HEK293T (cell line): ENCODE measurements at regions not wholly inside any gene's neighbourhood (a gene's known extent, or its start where the extent isn't known, plus 50 kb on each side); places are given as distances from the start of the nearest gene placed in this dataset.

ENCODE experiments used
- CTCF ChIA-PET: fragments of 350-600 bp; formaldehyde crosslinking; extraction: SDS; loops from one replicate; lab custom pipeline; 2021; ENCODE audit warnings: antibody characterized with exemption, inconsistent platforms; lab: Yijun Ruan, JAX
- POLR2A ChIA-PET: fragments of 350-600 bp; formaldehyde crosslinking; extraction: SDS; loops from one replicate; lab custom pipeline; 2020; ENCODE audit warnings: antibody characterized with exemption, inconsistent platforms; lab: Yijun Ruan, JAX
- DNase-seq: peaks from one replicate; pipeline ENCODE4 v3.0.0; 2012; ENCODE audit warnings: mixed read lengths; ENCODE audit errors: extremely low spot score
- ARNT ChIP-seq: fragments of 450-650 bp; IDR thresholded peaks from 2 replicates; pipeline ENCODE4 v1.6.1; 2017; ENCODE audit warnings: mild to moderate bottlenecking
- BHLHE40 ChIP-seq: fragments of 450-650 bp; IDR thresholded peaks from 2 replicates; pipeline ENCODE4 v1.6.1; 2016; ENCODE audit warnings: mild to moderate bottlenecking, moderate library complexity, borderline replicate concordance
- CTBP1 ChIP-seq: fragments of 450-650 bp; IDR thresholded peaks from 2 replicates; pipeline ENCODE4 v1.6.1; 2016; ENCODE audit warnings: borderline replicate concordance
- ELF4 ChIP-seq: fragments of 450-650 bp; IDR thresholded peaks from 2 replicates; pipeline ENCODE4 v1.6.1; 2017; ENCODE audit warnings: antibody characterized with exemption
- FOXA1 ChIP-seq: fragments of 450-650 bp; IDR thresholded peaks from 2 replicates; pipeline ENCODE4 v1.6.1; 2016; ENCODE audit warnings: mild to moderate bottlenecking
- FOXK2 ChIP-seq: fragments of 450-650 bp; IDR thresholded peaks from 2 replicates; pipeline ENCODE4 v1.6.1; 2016; ENCODE audit warnings: mild to moderate bottlenecking
- FOXM1 ChIP-seq: fragments of 450-650 bp; IDR thresholded peaks from 2 replicates; pipeline ENCODE4 v1.6.1; 2017; ENCODE audit warnings: mild to moderate bottlenecking, borderline replicate concordance
- HDGF ChIP-seq: fragments of 450-650 bp; IDR thresholded peaks from 2 replicates; pipeline ENCODE4 v1.6.1; 2017; ENCODE audit warnings: antibody characterized with exemption, borderline replicate concordance
- L3MBTL2 ChIP-seq: fragments of 450-650 bp; conservative IDR thresholded peaks from 2 replicates; pipeline ENCODE4 v1.6.1; 2016; ENCODE audit warnings: mild to moderate bottlenecking
- LEF1 ChIP-seq: fragments of 450-650 bp; IDR thresholded peaks from 2 replicates; pipeline ENCODE4 v1.6.1; 2017; ENCODE audit warnings: mild to moderate bottlenecking, borderline replicate concordance
- NFRKB ChIP-seq: fragments of 450-650 bp; IDR thresholded peaks from 2 replicates; pipeline ENCODE4 v1.6.1; 2016; ENCODE audit warnings: mild to moderate bottlenecking, moderate library complexity
- PKNOX1 ChIP-seq: fragments of 450-650 bp; IDR thresholded peaks from 2 replicates; pipeline ENCODE4 v1.6.1; 2016
- SP1 ChIP-seq: fragments of 450-650 bp; IDR thresholded peaks from 2 replicates; pipeline ENCODE4 v1.6.1; 2017
- SUZ12 ChIP-seq: fragments of 450-650 bp; IDR thresholded peaks from 2 replicates; pipeline ENCODE4 v1.6.1; 2016; ENCODE audit warnings: mild to moderate bottlenecking
- TARDBP ChIP-seq: fragments of 450-650 bp; IDR thresholded peaks from 2 replicates; pipeline ENCODE4 v1.6.1; 2016
- ZNF384 ChIP-seq: fragments of 450-650 bp; IDR thresholded peaks from 2 replicates; pipeline ENCODE4 v1.6.1; 2016

DNA sequence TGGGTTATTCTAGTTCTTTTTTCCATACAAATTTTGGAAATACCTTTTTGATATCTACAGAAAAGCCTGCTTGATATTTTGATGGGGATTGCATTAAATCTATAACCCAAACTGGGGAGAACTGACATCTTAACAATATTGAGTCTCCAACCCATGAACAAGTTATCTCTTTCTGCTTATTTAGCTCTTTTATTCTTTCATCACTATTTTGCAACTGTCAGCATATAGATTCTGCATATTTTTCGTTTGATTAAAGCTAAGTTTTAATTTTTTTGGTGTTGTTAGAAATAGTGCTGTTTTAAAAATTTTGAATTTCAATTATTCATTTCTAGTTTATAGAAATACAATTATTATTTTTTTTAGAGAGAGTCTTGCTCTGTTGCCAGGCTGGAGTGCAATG, 97.9 kb downstream of the EMX2 start:
- DNase-seq, result no peak
- TF ChIP-seq NFRKB, result no peak
- TF ChIP-seq ZNF384, result no peak
- TF ChIP-seq HDGF, result no peak
- ChIA-PET POLR2A (no interaction called here), CTCF (interaction anchor here (0.7 kb wide), 1 partner anchor 12 kb away, joined by 3 read pairs; no protein-coding TSS in a partner anchor)

DNA sequence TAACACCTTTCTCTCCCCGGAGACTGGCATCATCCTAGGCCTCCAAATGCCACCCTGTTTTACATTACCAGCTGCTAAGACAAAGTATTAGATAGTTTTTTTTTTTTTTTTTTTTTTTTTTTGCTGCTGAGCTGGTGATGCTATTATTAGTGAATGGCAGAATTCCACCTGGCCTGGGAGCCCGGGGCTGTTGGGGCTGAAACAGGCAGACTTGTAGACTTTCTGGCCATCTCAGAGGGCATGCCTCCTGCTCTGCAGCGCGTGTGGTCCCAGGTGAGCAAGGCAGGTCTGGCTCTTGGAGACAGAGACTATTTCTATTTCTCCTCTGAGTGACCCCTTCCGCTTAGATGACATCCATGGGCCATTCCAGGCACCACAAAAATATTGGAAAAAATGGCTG, 104.2 kb downstream of the EMX2 start:
- POLR2A ChIA-PET, result no interaction called here
- TF ChIP-seq L3MBTL2, result no peak
- TF ChIP-seq CTBP1, result no peak
- TF ChIP-seq BHLHE40, result no peak
- no peak for TF ChIP-seq PKNOX1
- no peak for TF ChIP-seq ZNF384
- no peak for TF ChIP-seq FOXM1
- no peak for TF ChIP-seq LEF1
- no peak for TF ChIP-seq FOXA1
- TF ChIP-seq SP1, result no peak
- TF ChIP-seq SUZ12, result no peak
- TF ChIP-seq HDGF, result no peak
- CTCF ChIA-PET, result no interaction called here
- no peak for DNase-seq

GRCh38 chr10:117647306-117647705, 104.8 kb downstream of the EMX2 start:
- DNase-seq, result no peak
- no peak for TF ChIP-seq LEF1
- TF ChIP-seq BHLHE40, result no peak
- no peak for TF ChIP-seq PKNOX1
- no peak for TF ChIP-seq NFRKB
- TF ChIP-seq SUZ12, result no peak
- no peak for TF ChIP-seq CTBP1
- no peak for TF ChIP-seq ZNF384
- TF ChIP-seq L3MBTL2, result no peak
- no peak for TF ChIP-seq TARDBP
- POLR2A ChIA-PET, result no interaction called here
- CTCF ChIA-PET, result no interaction called here

DNA sequence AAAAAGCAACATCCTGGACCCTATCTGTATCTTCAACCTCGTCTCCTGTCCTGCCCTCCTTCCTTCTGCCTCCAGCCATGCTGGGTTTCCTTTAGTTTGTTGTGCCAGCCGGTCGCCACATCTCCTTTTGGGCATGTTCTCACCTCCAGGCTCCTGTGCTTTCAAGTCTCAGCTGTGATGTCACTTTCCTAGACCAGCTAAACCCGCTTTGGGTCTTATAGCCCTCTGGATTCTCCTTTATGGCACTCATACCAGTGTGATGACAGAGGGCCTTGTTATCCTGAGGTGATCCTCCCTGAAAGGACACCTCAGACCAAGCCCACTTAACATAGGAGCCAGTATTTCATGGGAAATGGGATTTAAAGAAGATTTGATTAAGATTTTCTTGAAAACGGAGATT, 108.6 kb downstream of the EMX2 start:
- no peak for DNase-seq
- CTCF ChIA-PET, result no interaction called here
- TF ChIP-seq PKNOX1, result no peak
- no peak for TF ChIP-seq CTBP1
- TF ChIP-seq SP1, result no peak
- TF ChIP-seq L3MBTL2, result no peak
- TF ChIP-seq ELF4, result no peak
- no peak for TF ChIP-seq TARDBP
- no peak for TF ChIP-seq ZNF384
- no peak for TF ChIP-seq SUZ12
- no peak for TF ChIP-seq FOXM1
- no peak for TF ChIP-seq NFRKB
- no peak for TF ChIP-seq ARNT
- TF ChIP-seq LEF1, result no peak
- no peak for TF ChIP-seq FOXK2
- POLR2A ChIA-PET, result no interaction called here

GRCh38 chr10:117652228-117653169, 110.0 kb downstream of the EMX2 start:
- POLR2A ChIA-PET, result no interaction called here
- TF ChIP-seq LEF1, result no peak
- TF ChIP-seq NFRKB, result no peak
- TF ChIP-seq SP1, result no peak
- TF ChIP-seq FOXM1, result no peak
- TF ChIP-seq PKNOX1, result no peak
- TF ChIP-seq L3MBTL2, result no peak
- TF ChIP-seq ZNF384, result no peak
- no peak for TF ChIP-seq BHLHE40
- TF ChIP-seq TARDBP, result no peak
- no peak for TF ChIP-seq HDGF
- no peak for TF ChIP-seq FOXA1
- no peak for DNase-seq
- CTCF ChIA-PET, result interaction anchor here (0.8 to 1.2 kb wide), 2 partner anchors 11 to 13 kb away, joined by 3 read pairs; no protein-coding TSS in a partner anchor

- ChIA-PET CTCF (interaction anchor here (1.2 kb wide), 1 partner anchor 12 kb away, joined by 3 read pairs; no protein-coding TSS in a partner anchor), POLR2A (no interaction called here)
- no peak for DNase-seq
- TF ChIP-seq LEF1 (no peak), PKNOX1 (no peak), ELF4 (no peak), FOXA1 (no peak)
Measured at GRCh38 chr10:117653170-117653515, 110.6 kb downstream of the EMX2 start.
